HG03108 (cell line): ENCODE measurements at regions not wholly inside any gene's neighbourhood (a gene's known extent, or its start where the extent isn't known, plus 50 kb on each side); places are given as distances from the start of the nearest gene placed in this dataset.

Experiments used
- ATAC-seq: cut with Tn5 transposase; IDR thresholded peaks from one replicate; pipeline ENCODE4 v1.9.1; 2021; ENCODE audit warnings: moderate library complexity; ENCODE audit not compliant: unreplicated experiment

GRCh38 chr3:6074952-6075351 lies 786.0 kb upstream of the GRM7 start:
- ATAC-seq = no peak

GRCh38 chr3:6078436-6078835 lies 782.5 kb upstream of the GRM7 start:
- no peak for ATAC-seq

GRCh38 chr3:6079011-6079410 lies 781.9 kb upstream of the GRM7 start:
- ATAC-seq = no peak

- no peak for ATAC-seq
Observed at GRCh38 chr3:6079561-6080179, 781.2 kb upstream of the GRM7 start.

DNA sequence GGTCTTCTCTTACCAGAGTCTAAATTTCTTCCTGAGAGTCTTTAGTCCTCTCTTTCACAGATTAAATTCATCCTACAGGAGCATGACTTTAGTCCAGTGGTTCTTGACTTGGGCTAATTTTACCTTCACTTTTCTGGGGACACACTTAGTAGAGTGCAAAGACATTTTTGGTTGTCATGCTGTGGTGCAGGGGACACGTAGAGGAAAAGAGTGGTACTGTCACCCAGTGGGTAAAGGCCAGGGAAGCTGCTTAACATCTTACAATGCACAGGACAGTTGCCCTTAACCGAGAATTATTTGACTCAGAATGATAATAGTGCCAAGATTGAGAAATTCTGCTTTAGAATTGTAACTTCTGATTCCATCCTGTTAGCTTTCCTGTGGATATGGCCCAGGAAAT lies 772.5 kb upstream of the GRM7 start:
- ATAC-seq = no peak

- no peak for ATAC-seq
Observed at GRCh38 chr3:6089780-6090179, 771.1 kb upstream of the GRM7 start.

- no peak for ATAC-seq
Observed at GRCh38 chr3:6091262-6091661, 769.7 kb upstream of the GRM7 start.

GRCh38 chr3:6095006-6095405 lies 765.9 kb upstream of the GRM7 start:
- no peak for ATAC-seq

DNA sequence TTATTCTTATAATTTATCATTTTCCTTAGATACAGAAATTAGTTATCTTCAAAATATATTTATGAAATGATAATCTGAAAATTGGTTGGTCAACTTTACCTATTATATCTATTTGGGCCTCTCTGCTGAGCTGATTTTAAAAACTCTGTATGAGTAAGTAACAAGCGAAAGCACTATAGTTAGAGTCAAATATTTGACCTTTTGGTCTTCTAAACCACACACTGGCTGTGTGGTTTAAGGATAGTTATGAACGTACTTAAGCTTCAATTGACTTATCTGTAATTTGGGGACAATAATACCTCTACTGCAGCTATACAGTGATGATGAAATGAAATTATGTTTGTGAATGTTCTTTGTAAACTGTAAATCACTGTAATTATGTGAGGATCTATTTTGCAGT lies 763.9 kb upstream of the GRM7 start:
- ATAC-seq = no peak

GRCh38 chr3:6097556-6097955 lies 763.4 kb upstream of the GRM7 start:
- ATAC-seq = no peak

DNA sequence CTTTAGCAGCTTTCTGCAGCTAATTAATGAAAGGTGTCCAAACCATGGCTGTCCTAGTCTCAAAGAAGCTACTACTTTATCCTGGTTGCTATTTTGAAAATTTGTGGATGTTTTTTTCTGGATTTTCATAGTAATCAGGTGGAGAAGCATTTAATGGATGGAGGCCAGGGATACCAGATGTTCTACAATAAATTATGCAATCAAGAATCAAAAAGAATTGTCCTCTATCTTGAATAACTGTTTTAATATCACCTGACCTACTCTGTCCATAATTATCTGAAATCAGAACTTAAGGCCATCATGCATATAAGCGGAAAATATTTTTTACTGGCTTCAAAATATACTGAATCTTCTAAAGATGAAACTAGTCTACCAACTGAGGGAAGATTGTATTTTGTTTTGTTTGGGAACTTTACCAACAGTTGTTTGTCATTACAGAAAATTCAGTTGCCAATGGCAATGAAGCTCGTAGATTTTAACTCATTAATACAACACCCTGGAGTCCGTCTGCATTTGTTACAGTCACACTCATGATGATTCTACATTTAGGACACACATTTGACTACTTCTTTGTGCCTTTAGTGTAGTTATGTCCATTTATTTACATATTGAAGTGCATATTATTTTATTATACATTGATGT lies 762.3 kb upstream of the GRM7 start:
- ATAC-seq = no peak

GRCh38 chr3:6099458-6100075 lies 761.3 kb upstream of the GRM7 start:
- no peak for ATAC-seq

- ATAC-seq = no peak
Observed at GRCh38 chr3:6105187-6105586, 755.7 kb upstream of the GRM7 start.

DNA sequence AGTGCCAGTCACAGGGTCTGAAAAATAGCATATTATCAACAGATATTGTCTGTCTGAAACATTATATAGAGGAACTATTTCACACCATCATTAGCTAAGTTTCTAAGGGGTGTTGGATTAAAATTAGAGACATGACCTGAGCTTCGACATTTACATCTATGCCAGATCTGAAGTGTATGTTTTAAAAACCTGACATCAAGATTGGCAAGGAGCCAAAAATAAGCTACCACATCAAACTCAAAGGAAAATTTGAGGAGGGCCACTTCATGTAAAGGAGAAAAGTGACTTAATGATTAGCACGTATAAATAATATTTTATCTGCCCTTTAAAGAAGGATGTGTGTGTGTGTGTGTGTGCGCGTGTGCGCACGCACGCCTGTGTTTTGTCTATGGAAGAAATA lies 752.0 kb upstream of the GRM7 start:
- ATAC-seq = no peak

- no peak for ATAC-seq
Observed at GRCh38 chr3:6110451-6110850, 750.5 kb upstream of the GRM7 start.

DNA sequence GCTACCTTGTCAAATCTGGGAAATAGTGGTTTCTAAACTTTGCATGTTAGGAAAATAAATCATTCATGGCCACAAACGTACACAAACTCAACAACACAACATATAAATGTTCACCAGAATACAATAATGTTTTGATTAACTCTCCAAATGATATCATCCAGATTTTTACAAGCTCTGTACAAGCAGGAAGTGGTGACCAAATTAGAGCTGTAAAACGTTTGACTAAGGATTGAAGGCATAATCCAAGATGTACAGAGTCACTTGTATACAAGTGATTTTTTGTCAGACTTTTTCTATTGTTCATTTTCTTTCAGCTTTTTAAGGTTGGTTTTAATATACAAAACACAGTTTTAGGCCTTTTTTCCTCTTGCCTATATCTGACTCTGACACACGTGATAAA lies 748.4 kb upstream of the GRM7 start:
- no peak for ATAC-seq

- ATAC-seq = no peak
Observed at GRCh38 chr3:6113338-6113737, 747.6 kb upstream of the GRM7 start.

GRCh38 chr3:6119367-6119766 lies 741.5 kb upstream of the GRM7 start:
- no peak for ATAC-seq

DNA sequence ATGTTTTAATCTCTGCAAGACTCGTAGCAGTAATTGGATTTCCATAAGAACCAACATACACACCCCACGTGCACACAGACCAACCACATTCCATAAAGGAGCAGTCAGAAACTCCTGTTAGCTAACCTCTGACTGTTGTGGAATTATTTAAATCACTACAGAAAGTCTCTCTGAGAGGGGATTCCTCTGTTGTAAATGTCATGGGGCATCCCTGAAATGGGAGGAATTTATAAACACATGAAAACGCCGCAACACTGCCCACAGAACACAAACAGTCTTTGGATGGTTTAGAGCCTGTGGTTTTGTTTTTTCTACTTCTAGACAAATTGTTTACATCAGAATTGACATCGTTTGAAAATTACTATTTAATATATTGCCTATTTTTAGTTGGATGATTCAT lies 740.1 kb upstream of the GRM7 start:
- no peak for ATAC-seq

GRCh38 chr3:6124875-6125274 lies 736.0 kb upstream of the GRM7 start:
- no peak for ATAC-seq

GRCh38 chr3:6125520-6125919 lies 735.4 kb upstream of the GRM7 start:
- no peak for ATAC-seq

DNA sequence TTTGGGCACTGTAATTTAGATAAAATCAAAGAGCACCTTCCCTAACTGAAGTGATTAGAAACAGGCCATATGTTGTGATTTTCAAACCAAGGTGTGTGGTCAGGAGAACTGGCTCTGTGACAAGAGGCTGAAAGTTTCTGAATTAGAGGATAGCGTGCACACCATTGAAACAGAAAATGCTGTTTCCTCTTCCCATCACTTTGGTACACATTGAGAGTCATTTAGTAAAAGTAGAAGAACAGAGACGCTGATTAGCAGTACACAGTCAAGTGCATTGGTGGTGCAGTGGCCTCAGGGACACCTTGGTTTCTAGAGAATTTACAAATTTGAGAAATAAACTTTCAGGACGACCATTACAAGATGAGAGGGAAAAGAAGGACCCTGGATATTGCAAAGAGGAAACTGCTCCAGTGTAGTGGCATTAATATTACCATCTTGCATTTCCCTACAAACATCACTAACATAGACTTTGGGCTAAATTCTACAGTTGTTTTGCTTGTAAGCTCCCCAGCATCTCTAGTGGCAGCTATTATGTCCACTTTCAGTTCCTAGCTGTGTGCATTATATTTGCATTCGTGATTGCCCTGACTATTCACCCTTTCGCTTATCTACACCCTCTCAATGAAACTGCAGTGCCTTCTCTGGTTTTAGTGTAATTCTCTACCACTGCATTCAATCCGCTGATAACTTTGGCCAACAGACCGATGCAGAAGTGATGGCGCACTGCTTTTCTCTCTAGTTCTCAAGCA lies 728.1 kb upstream of the GRM7 start:
- ATAC-seq = no peak
